Panc1 (cell line): ENCODE measurements at regions not wholly inside any gene's neighbourhood (a gene's known extent, or its start where the extent isn't known, plus 50 kb on each side); places are given as distances from the start of the nearest gene placed in this dataset.

Experiments
- ATAC-seq: fragments of 200-7000 bp; cut with Tn5 transposase; 2 replicates; pipeline ENCODE4 v1.9.1; 2020; ENCODE audit warnings: mild to moderate bottlenecking, moderate library complexity
- BruUV-seq: library from RNA; stranded (reverse); fragments of 400-500 nt; replicated peaks from 2 replicates; lab custom pipeline; 2021; lab: Mats Ljungman, UMichigan
- CTCF ChIA-PET: fragments of 300-600 bp; sonication (Branson Sonifier 250); formaldehyde crosslinking; loops from one replicate; lab custom pipeline; 2022; ENCODE audit warnings: antibody characterized with exemption; lab: Charles Lee
- POLR2A ChIA-PET: fragments of 300-600 bp; sonication (Branson Sonifier 250); formaldehyde crosslinking; loops from one replicate; lab custom pipeline; 2022; ENCODE audit warnings: antibody characterized with exemption; lab: Charles Lee
- DNase-seq: peaks from one replicate; pipeline ENCODE4 v3.0.0-alpha.2; 2010; ENCODE audit warnings: low read depth, low spot score
- H3K27ac ChIP-seq: 2 replicates; pipeline ENCODE4 v1.5.1; 2011; ENCODE audit warnings: mild to moderate bottlenecking, low read length, inconsistent platforms
- H3K27me3 ChIP-seq: fragments of 200-500 bp; sonication (Bioruptor generic); 2 replicates; pipeline ENCODE4 v1.6.0; 2014; ENCODE audit warnings: low read length, inconsistent platforms; ENCODE audit not compliant: control insufficient read depth, insufficient read depth
- H3K36me3 ChIP-seq: fragments of 200-500 bp; sonication (Bioruptor generic); 2 replicates; pipeline ENCODE4 v1.5.1; 2014; ENCODE audit warnings: inconsistent platforms, mild to moderate bottlenecking, low read length, moderate library complexity; ENCODE audit not compliant: control insufficient read depth, insufficient read depth
- H3K4me1 ChIP-seq: 2 replicates; pipeline ENCODE4 v1.5.1; 2011; ENCODE audit warnings: inconsistent platforms, mild to moderate bottlenecking, low read length, moderate library complexity; ENCODE audit not compliant: control insufficient read depth, insufficient read depth
- H3K4me3 ChIP-seq, 2 experiments: 2 replicates each; pipeline ENCODE4 v1.5.1; 2011 to 2012; ENCODE audit warnings: low read depth in 2 of 2, low read length in 2 of 2, mild to moderate bottlenecking in 2 of 2, inconsistent platforms in 1 of 2, moderate library complexity in 1 of 2
- H3K9me3 ChIP-seq: fragments of 200-500 bp; sonication (Bioruptor generic); 2 replicates; pipeline ENCODE4 v1.5.1; 2014; ENCODE audit warnings: low read depth, mild to moderate bottlenecking, inconsistent platforms, low read length, moderate library complexity; ENCODE audit not compliant: control insufficient read depth, insufficient read depth
- POLR2AphosphoS5 ChIP-seq: IDR thresholded peaks from 2 replicates; pipeline ENCODE4 v1.6.1; 2012; ENCODE audit warnings: mild to moderate bottlenecking, low read depth, low read length, moderate library complexity
- SIN3A ChIP-seq: IDR thresholded peaks from 2 replicates; pipeline ENCODE4 v1.6.1; 2012; ENCODE audit warnings: low read depth, mild to moderate bottlenecking, low read length, moderate library complexity, borderline replicate concordance; ENCODE audit not compliant: insufficient read depth
- TCF7L2 ChIP-seq: IDR thresholded peaks from 2 replicates; pipeline ENCODE4 v1.6.1; 2011; ENCODE audit warnings: mild to moderate bottlenecking, low read depth, low read length, inconsistent platforms
- in situ Hi-C: cut with HindIII; loops from 2 replicates; pipeline ENCODE4 v1.10.0; 2016; ENCODE audit warnings: low sequenced_read_pairs, low pct_unique_long_range_greater_than_20kb
- intact Hi-C: fragments of 100-400 bp; cut with micrococcal nuclease; formaldehyde crosslinking; loops from one replicate; pipeline ENCODE4 v1.10.0; 2022; ENCODE audit not compliant: unreplicated experiment
- TF ChIP-seq, protein P1 (sequence below), 2 experiments: IDR thresholded peaks; 2 replicates each; pipeline ENCODE4 v1.6.1; 2011 to 2012; ENCODE audit warnings: low read depth in 2 of 2, control low read depth in 1 of 2, low read length in 1 of 2, mild to moderate bottlenecking in 1 of 2, moderate library complexity in 1 of 2; ENCODE audit not compliant: insufficient read depth in 1 of 2
- TF ChIP-seq, protein P2 (sequence below): fragments of 450-650 bp; IDR thresholded peaks from 2 replicates; pipeline ENCODE4 v1.5.1; 2017; ENCODE audit warnings: mild to moderate bottlenecking

DNA sequence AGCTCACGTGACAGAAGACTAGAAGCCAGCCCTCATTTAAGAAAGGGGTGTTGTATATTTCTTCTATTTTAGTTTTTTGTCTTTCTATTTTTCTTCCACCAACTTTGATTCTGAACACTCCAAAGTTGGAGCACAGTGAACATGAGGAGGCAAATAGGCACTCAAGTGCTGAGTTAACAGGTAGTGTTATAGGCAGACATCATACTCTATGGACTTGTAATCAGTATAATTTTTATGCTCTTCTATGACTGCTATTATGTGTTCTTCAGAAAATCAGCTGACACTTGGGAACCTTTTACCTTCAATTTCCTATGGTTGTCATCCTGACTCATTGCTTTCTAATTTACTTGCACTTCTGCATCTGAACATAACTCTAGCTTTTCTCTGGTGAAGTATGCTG is 396.3 kb upstream of the EYS start:
- DNase-seq, result no peak
- Histone ChIP-seq H3K4me1 (no peaks in the 10 kb centered on the region), H3K4me3 (no peak overlapping the region), H3K27me3 (no peaks in the 10 kb centered on the region), H3K36me3 (no peaks in the 10 kb centered on the region), H3K9me3 (no peaks in the 10 kb centered on the region), H3K27ac (no peak overlapping the region)
- no peak for ATAC-seq
- TF ChIP-seq POLR2AphosphoS5, result no peak
- TF ChIP-seq TCF7L2, result no peak
- TF ChIP-seq, protein P1, sequence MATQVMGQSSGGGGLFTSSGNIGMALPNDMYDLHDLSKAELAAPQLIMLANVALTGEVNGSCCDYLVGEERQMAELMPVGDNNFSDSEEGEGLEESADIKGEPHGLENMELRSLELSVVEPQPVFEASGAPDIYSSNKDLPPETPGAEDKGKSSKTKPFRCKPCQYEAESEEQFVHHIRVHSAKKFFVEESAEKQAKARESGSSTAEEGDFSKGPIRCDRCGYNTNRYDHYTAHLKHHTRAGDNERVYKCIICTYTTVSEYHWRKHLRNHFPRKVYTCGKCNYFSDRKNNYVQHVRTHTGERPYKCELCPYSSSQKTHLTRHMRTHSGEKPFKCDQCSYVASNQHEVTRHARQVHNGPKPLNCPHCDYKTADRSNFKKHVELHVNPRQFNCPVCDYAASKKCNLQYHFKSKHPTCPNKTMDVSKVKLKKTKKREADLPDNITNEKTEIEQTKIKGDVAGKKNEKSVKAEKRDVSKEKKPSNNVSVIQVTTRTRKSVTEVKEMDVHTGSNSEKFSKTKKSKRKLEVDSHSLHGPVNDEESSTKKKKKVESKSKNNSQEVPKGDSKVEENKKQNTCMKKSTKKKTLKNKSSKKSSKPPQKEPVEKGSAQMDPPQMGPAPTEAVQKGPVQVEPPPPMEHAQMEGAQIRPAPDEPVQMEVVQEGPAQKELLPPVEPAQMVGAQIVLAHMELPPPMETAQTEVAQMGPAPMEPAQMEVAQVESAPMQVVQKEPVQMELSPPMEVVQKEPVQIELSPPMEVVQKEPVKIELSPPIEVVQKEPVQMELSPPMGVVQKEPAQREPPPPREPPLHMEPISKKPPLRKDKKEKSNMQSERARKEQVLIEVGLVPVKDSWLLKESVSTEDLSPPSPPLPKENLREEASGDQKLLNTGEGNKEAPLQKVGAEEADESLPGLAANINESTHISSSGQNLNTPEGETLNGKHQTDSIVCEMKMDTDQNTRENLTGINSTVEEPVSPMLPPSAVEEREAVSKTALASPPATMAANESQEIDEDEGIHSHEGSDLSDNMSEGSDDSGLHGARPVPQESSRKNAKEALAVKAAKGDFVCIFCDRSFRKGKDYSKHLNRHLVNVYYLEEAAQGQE (IDR thresholded peaks at IDR 0.05; ENCODE audit: insufficient read depth in 1 of 2, low read depth in 2 of 2, low read length in 1 of 2), result no peak
- TF ChIP-seq, protein P2, sequence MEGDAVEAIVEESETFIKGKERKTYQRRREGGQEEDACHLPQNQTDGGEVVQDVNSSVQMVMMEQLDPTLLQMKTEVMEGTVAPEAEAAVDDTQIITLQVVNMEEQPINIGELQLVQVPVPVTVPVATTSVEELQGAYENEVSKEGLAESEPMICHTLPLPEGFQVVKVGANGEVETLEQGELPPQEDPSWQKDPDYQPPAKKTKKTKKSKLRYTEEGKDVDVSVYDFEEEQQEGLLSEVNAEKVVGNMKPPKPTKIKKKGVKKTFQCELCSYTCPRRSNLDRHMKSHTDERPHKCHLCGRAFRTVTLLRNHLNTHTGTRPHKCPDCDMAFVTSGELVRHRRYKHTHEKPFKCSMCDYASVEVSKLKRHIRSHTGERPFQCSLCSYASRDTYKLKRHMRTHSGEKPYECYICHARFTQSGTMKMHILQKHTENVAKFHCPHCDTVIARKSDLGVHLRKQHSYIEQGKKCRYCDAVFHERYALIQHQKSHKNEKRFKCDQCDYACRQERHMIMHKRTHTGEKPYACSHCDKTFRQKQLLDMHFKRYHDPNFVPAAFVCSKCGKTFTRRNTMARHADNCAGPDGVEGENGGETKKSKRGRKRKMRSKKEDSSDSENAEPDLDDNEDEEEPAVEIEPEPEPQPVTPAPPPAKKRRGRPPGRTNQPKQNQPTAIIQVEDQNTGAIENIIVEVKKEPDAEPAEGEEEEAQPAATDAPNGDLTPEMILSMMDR, result no peak
- TF ChIP-seq SIN3A, result no peak
- intact Hi-C loops (no loop called here), in situ Hi-C loops (no loop called here)
- BruUV-seq, result no TSS peak
- CTCF ChIA-PET, result no interaction called here
- POLR2A ChIA-PET, result no interaction called here

DNA sequence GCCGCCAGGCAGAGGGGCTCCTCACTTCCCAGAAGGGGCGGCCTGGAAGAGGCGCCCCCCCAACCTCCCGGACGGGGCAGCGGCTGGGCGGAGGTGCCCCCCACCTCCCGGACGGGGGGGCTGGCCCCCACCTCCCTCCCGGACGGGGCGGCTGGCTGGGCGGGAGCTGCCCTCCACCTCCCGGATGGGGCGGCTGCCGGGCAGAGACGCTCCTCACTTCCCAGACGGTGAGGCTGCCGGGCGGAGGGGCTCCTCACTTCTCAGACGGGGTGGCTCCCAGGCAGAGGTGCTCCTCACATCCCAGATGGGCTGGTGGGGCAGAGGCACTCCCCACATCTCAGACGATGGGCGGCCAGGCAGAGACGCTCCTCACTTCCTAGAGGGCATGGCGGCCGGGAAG is 389.7 kb upstream of the EYS start:
- no peak overlapping the region for H3K27ac ChIP-seq
- no peak for ATAC-seq
- no peak overlapping the region for H3K4me3 ChIP-seq
- ChIA-PET POLR2A (no interaction called here), CTCF (no interaction called here)
- no peaks in the 10 kb centered on the region for H3K36me3 ChIP-seq
- in situ Hi-C loops (no loop called here), intact Hi-C loops (no loop called here)
- TF ChIP-seq, protein P2, result no peak
- TF ChIP-seq TCF7L2 (no peak), SIN3A (no peak), POLR2AphosphoS5 (no peak)
- TF ChIP-seq, protein P1 (IDR thresholded peaks at IDR 0.05; ENCODE audit: insufficient read depth in 1 of 2, low read depth in 2 of 2, low read length in 1 of 2), result no peak
- DNase-seq, result no peak
- H3K27me3 ChIP-seq, result no peaks in the 10 kb centered on the region
- H3K4me1 ChIP-seq, result no peaks in the 10 kb centered on the region
- no TSS peak for BruUV-seq
- no peaks in the 10 kb centered on the region for H3K9me3 ChIP-seq
